Keratinocyte (primary cell): ENCODE measurements at regions not wholly inside any gene's neighbourhood (a gene's known extent, or its start where the extent isn't known, plus 50 kb on each side); places are given as distances from the start of the nearest gene placed in this dataset.

Source experiments
- EZH2 ChIP-seq: IDR thresholded peaks from one replicate; pipeline ENCODE4 v1.6.1; 2012; ENCODE audit warnings: inconsistent platforms, mild to moderate bottlenecking, low read length, moderate library complexity
- TF ChIP-seq, protein P1 (sequence below), 3 experiments: IDR thresholded peaks in 1 of 3; conservative IDR thresholded peaks in 1 of 3; optimal IDR thresholded peaks in 1 of 3; 2 replicates in 2 of 3; 3 replicates in 1 of 3; pipeline versions ENCODE3 to v1.5.1; 2011; ENCODE audit warnings: low read length in 3 of 3, mild to moderate bottlenecking in 3 of 3, moderate library complexity in 2 of 3, control low read depth in 1 of 3, inconsistent platforms in 1 of 3; ENCODE audit not compliant: insufficient read depth in 2 of 3; ENCODE audit errors: extremely low read depth in 1 of 3

DNA sequence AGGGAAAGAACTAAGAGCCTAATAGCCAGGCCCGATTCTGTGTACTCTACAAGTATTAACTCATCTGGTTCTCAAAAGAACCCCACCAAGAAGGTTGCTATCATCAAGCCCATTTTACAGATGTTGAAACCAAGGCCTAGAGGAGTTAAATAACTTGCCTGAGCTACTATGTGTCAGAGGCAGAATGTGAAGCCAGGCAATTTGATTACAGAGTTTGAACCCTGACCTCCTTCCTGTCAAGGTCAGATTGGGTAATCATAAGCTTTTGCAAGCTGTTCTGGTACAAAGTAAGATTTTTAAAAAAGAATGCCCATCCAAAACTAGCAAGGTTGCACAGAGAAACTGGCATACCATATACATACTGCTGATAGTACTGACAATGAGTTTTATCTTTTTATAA, 227.1 kb downstream of the HAUS1 start:
- TF ChIP-seq, protein P1, sequence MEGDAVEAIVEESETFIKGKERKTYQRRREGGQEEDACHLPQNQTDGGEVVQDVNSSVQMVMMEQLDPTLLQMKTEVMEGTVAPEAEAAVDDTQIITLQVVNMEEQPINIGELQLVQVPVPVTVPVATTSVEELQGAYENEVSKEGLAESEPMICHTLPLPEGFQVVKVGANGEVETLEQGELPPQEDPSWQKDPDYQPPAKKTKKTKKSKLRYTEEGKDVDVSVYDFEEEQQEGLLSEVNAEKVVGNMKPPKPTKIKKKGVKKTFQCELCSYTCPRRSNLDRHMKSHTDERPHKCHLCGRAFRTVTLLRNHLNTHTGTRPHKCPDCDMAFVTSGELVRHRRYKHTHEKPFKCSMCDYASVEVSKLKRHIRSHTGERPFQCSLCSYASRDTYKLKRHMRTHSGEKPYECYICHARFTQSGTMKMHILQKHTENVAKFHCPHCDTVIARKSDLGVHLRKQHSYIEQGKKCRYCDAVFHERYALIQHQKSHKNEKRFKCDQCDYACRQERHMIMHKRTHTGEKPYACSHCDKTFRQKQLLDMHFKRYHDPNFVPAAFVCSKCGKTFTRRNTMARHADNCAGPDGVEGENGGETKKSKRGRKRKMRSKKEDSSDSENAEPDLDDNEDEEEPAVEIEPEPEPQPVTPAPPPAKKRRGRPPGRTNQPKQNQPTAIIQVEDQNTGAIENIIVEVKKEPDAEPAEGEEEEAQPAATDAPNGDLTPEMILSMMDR (optimal IDR thresholded peaks at IDR 0.05 in 1 of 3, IDR thresholded peaks at IDR 0.05 in 1 of 3, conservative IDR thresholded peaks at IDR 0.05 in 1 of 3; ENCODE audit: extremely low read depth in 1 of 3, insufficient read depth in 2 of 3, low read length in 3 of 3), result no peak
- TF ChIP-seq EZH2, result no peak
